ENCODE measurements at regions not wholly inside any gene's neighbourhood (a gene's known extent, or its start where the extent isn't known, plus 50 kb on each side); places are given as distances from the start of the nearest gene placed in this dataset.

DNA sequence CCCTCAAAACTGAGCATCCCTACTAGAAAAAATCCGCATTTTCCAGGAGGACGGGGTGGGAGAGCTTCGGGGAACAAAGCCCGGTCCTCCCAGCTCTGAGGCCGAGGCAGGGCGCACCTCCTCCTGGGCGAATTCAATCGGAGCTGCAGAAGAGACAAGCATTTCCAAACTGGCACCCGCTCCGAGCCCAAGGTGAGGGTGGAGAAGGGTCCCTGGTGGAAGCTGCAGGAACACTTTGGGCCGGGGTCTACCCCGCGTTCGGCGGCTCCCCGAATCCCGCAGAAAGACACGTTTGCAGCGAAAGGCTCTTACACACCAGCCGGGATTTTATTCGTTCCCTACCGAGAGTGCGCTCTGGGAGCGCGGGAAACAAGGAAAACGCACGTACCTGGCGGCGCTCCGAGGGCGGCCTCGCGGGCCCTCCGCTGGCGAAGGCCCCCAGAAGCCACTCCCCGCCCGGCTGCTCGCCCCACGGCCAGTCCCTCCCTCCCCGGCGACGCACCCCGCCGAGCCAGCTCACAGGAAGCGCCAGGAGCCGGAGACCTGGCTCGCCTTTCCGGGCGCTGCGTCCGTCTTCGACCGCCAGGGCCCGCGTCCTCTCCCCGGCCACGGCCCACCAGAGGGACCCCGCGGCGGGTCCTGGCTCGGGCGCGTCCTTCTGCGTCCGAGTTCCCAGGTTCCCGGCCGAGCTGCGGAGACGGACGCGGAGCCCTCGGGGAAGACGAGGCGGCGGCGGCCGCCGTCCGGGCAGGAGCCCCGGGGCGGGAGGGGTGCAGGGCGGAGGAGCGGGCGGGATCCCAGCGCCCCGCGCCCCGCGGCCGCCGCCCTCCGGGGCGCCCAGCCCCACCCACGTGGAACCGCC, 49.8 kb upstream of the BAHCC1 start:
- peak; percentile 94 for DNase-seq
